Skeletal muscle satellite cell (primary cell): ENCODE measurements at regions not wholly inside any gene's neighbourhood (a gene's known extent, or its start where the extent isn't known, plus 50 kb on each side); places are given as distances from the start of the nearest gene placed in this dataset.

ENCODE experiments used
- H3K27me3 ChIP-seq: 2 replicates; pipeline ENCODE4 v1.7.0; 2013; ENCODE audit warnings: low read length; ENCODE audit not compliant: control insufficient read depth, insufficient read depth
- H3K36me3 ChIP-seq: 2 replicates; pipeline ENCODE4 v1.7.0; 2013; ENCODE audit warnings: mild to moderate bottlenecking, control low read depth, low read length; ENCODE audit not compliant: insufficient read depth
- H3K4me1 ChIP-seq: 2 replicates; pipeline ENCODE4 v1.7.0; 2013; ENCODE audit warnings: low read length; ENCODE audit not compliant: control insufficient read depth, insufficient read depth
- H3K4me2 ChIP-seq: 2 replicates; pipeline ENCODE4 v1.7.0; 2013; ENCODE audit warnings: mild to moderate bottlenecking, low read length
- H3K4me3 ChIP-seq: 2 replicates; pipeline ENCODE4 v1.7.0; 2013; ENCODE audit warnings: low read length
- H3K9ac ChIP-seq: 2 replicates; pipeline ENCODE4 v1.7.0; 2013; ENCODE audit warnings: mild to moderate bottlenecking, low read depth, low read length, moderate library complexity
- H3K9me3 ChIP-seq: replicated peaks from 2 replicates; pipeline ENCODE4 v1.7.0; 2013; ENCODE audit warnings: mild to moderate bottlenecking, control low read depth, low read length

- Histone ChIP-seq H3K4me2 (no peak overlapping the region), H3K27me3 (no peaks in the 10 kb centered on the region), H3K4me1 (no peaks in the 10 kb centered on the region), H3K4me3 (no peak overlapping the region), H3K36me3 (no peaks in the 10 kb centered on the region), H3K9me3 (no peaks in the 10 kb centered on the region), H3K9ac (no peak overlapping the region)
Measured at GRCh38 chr2:234405462-234405861, 91.4 kb downstream of the ARL4C start.

GRCh38 chr2:234404957-234405356 is 91.9 kb downstream of the ARL4C start:
- H3K4me1 ChIP-seq, result no peaks in the 10 kb centered on the region
- H3K36me3 ChIP-seq, result no peaks in the 10 kb centered on the region
- H3K4me2 ChIP-seq, result no peak overlapping the region
- H3K9ac ChIP-seq, result no peak overlapping the region
- H3K4me3 ChIP-seq, result no peak overlapping the region
- H3K27me3 ChIP-seq, result no peaks in the 10 kb centered on the region
- H3K9me3 ChIP-seq, result no peaks in the 10 kb centered on the region

GRCh38 chr2:234403751-234404150 is 93.1 kb downstream of the ARL4C start:
- no peaks in the 10 kb centered on the region for H3K4me1 ChIP-seq
- H3K36me3 ChIP-seq, result no peaks in the 10 kb centered on the region
- H3K27me3 ChIP-seq, result peaks cover 4% of the 10 kb centered on the region
- H3K9ac ChIP-seq, result no peak overlapping the region
- H3K4me2 ChIP-seq, result no peak overlapping the region
- H3K9me3 ChIP-seq, result no peaks in the 10 kb centered on the region
- H3K4me3 ChIP-seq, result no peak overlapping the region

- Histone ChIP-seq H3K9ac (no peak overlapping the region), H3K36me3 (no peaks in the 10 kb centered on the region), H3K9me3 (no peaks in the 10 kb centered on the region), H3K4me1 (no peaks in the 10 kb centered on the region), H3K27me3 (peaks cover 7% of the 10 kb centered on the region), H3K4me3 (no peak overlapping the region), H3K4me2 (no peak overlapping the region)
Measured at GRCh38 chr2:234403074-234403473, 93.8 kb downstream of the ARL4C start.

GRCh38 chr2:234401426-234401825 is 95.5 kb downstream of the ARL4C start:
- Histone ChIP-seq H3K4me1 (no peaks in the 10 kb centered on the region), H3K36me3 (no peaks in the 10 kb centered on the region), H3K4me3 (no peak overlapping the region), H3K9ac (no peak overlapping the region), H3K4me2 (no peak overlapping the region), H3K27me3 (peaks cover 7% of the 10 kb centered on the region), H3K9me3 (no peaks in the 10 kb centered on the region)

DNA sequence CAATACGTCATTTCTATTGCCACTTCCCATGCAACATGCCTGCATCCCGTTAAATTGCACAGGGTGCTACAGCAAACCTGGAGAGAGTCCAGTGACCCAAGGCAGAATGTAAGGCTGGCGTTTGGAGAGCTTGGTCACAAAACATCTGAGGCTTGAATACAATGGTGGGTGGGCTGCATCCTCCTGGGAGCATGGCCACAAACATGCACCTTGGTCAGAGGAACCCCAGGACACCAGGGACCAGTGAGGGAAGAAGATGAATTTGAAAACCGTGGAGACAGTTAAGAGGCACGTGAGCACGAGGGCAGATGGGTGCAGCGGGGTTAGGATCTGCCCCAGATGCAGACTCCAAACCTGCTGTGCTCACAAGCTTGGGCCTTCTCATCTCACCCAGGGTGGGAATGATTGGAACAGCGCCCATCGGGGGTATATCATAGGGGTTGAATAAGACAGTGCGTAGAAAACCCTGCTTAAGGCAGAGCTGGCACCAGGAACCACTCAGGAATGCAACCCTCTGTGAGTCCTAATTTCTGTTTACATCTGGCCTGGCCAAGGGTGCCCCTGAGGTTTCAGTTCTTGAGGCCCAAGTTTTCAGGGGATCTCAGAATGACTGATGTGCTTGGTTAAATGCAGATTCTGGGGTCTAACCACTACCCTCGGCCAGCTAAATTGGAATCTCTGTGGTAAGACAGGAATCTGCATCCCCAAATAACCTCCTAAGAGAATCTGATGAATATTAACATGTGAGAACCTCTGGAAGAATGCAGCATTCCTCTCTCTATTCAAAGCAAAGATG is 97.2 kb downstream of the ARL4C start:
- H3K36me3 ChIP-seq, result no peaks in the 10 kb centered on the region
- H3K4me3 ChIP-seq, result no peak overlapping the region
- no peak overlapping the region for H3K4me2 ChIP-seq
- H3K9ac ChIP-seq, result no peak overlapping the region
- H3K9me3 ChIP-seq, result no peaks in the 10 kb centered on the region
- peaks cover 7% of the 10 kb centered on the region for H3K27me3 ChIP-seq
- H3K4me1 ChIP-seq, result no peaks in the 10 kb centered on the region

DNA sequence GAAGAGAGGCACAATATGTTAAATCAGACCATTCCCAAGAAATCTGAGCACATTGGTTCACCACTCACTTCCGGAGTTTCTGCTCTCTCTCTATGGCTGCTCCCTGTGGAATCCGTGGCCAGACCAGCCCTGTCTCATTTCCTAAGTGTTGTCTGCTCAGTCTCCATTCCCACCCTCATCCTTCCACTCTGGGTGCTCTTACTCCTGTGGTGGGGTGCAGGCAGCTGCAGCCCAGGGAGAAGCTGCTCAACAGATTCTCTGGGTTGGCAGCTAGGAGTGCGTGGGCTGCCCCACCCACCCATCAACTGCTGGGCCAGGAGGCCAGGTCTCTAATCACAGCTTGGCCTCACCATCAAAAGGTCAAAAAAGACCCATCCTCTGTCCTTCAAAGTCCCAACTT is 98.3 kb downstream of the ARL4C start:
- H3K4me2 ChIP-seq, result no peak overlapping the region
- no peaks in the 10 kb centered on the region for H3K4me1 ChIP-seq
- peaks cover 7% of the 10 kb centered on the region for H3K27me3 ChIP-seq
- H3K9ac ChIP-seq, result no peak overlapping the region
- H3K36me3 ChIP-seq, result no peaks in the 10 kb centered on the region
- H3K9me3 ChIP-seq, result no peaks in the 10 kb centered on the region
- H3K4me3 ChIP-seq, result no peak overlapping the region

- Histone ChIP-seq H3K4me1 (no peaks in the 10 kb centered on the region), H3K4me2 (no peak overlapping the region), H3K36me3 (no peaks in the 10 kb centered on the region), H3K4me3 (no peak overlapping the region), H3K9ac (no peak overlapping the region), H3K27me3 (peaks cover 7% of the 10 kb centered on the region), H3K9me3 (no peaks in the 10 kb centered on the region)
Measured at GRCh38 chr2:234395891-234396420, 100.9 kb downstream of the ARL4C start.

- no peak overlapping the region for H3K4me3 ChIP-seq
- no peaks in the 10 kb centered on the region for H3K9me3 ChIP-seq
- H3K27me3 ChIP-seq, result peaks cover 5% of the 10 kb centered on the region
- no peak overlapping the region for H3K4me2 ChIP-seq
- no peaks in the 10 kb centered on the region for H3K36me3 ChIP-seq
- H3K4me1 ChIP-seq, result no peaks in the 10 kb centered on the region
- no peak overlapping the region for H3K9ac ChIP-seq
Measured at GRCh38 chr2:234394450-234394849, 102.4 kb downstream of the ARL4C start.

GRCh38 chr2:234393354-234393753 is 103.5 kb downstream of the ARL4C start:
- no peaks in the 10 kb centered on the region for H3K4me1 ChIP-seq
- H3K27me3 ChIP-seq, result peaks cover under 1% of the 10 kb centered on the region
- H3K9me3 ChIP-seq, result no peaks in the 10 kb centered on the region
- H3K9ac ChIP-seq, result no peak overlapping the region
- no peak overlapping the region for H3K4me3 ChIP-seq
- no peak overlapping the region for H3K4me2 ChIP-seq
- no peaks in the 10 kb centered on the region for H3K36me3 ChIP-seq

GRCh38 chr2:234392041-234392615 is 104.8 kb downstream of the ARL4C start:
- H3K4me1 ChIP-seq, result no peaks in the 10 kb centered on the region
- H3K9me3 ChIP-seq, result no peaks in the 10 kb centered on the region
- no peaks in the 10 kb centered on the region for H3K36me3 ChIP-seq
- H3K27me3 ChIP-seq, result no peaks in the 10 kb centered on the region
- no peak overlapping the region for H3K4me3 ChIP-seq
- H3K9ac ChIP-seq, result no peak overlapping the region
- H3K4me2 ChIP-seq, result no peak overlapping the region

DNA sequence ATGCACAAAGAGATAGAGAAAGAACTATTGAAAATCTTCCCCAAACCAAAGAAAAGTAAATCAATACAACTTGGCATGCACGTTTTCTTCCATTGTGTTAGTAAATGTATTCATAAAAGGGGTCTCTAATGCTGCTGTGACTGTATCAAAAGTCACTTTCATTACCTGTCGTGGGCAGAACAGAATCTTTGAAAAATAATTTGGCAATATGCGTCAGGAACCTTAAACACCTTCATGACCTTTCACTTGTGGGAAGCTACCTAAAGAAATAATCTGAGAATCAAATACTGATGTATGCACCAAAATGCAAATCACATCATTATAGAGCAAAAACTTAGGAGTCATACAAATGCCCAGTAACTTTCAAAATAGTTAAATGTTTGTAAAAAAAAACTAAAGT is 105.3 kb downstream of the ARL4C start:
- Histone ChIP-seq H3K9ac (no peak overlapping the region), H3K36me3 (no peaks in the 10 kb centered on the region), H3K4me1 (no peaks in the 10 kb centered on the region), H3K9me3 (no peaks in the 10 kb centered on the region), H3K27me3 (peaks cover under 1% of the 10 kb centered on the region), H3K4me3 (no peak overlapping the region), H3K4me2 (no peak overlapping the region)
